ENCODE measurements at regions not wholly inside any gene's neighbourhood (a gene's known extent, or its start where the extent isn't known, plus 50 kb on each side); places are given as distances from the start of the nearest gene placed in this dataset.

GRCh38 chr12:19856389-19856788 is 417.1 kb downstream of the AEBP2 start (continued):
- TF ChIP-seq NR2C2 (CRISPR knock-in tag; IDR thresholded peaks at IDR 0.05) (no peak), STAT6 (CRISPR knock-in tag; conservative IDR thresholded peaks at IDR 0.05; ENCODE audit: low read depth) (no peak), ZNF396 (CRISPR knock-in tag; IDR thresholded peaks at IDR 0.05; ENCODE audit: borderline replicate concordance) (no peak)
- TF ChIP-seq, protein P1, sequence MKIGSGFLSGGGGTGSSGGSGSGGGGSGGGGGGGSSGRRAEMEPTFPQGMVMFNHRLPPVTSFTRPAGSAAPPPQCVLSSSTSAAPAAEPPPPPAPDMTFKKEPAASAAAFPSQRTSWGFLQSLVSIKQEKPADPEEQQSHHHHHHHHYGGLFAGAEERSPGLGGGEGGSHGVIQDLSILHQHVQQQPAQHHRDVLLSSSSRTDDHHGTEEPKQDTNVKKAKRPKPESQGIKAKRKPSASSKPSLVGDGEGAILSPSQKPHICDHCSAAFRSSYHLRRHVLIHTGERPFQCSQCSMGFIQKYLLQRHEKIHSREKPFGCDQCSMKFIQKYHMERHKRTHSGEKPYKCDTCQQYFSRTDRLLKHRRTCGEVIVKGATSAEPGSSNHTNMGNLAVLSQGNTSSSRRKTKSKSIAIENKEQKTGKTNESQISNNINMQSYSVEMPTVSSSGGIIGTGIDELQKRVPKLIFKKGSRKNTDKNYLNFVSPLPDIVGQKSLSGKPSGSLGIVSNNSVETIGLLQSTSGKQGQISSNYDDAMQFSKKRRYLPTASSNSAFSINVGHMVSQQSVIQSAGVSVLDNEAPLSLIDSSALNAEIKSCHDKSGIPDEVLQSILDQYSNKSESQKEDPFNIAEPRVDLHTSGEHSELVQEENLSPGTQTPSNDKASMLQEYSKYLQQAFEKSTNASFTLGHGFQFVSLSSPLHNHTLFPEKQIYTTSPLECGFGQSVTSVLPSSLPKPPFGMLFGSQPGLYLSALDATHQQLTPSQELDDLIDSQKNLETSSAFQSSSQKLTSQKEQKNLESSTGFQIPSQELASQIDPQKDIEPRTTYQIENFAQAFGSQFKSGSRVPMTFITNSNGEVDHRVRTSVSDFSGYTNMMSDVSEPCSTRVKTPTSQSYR (CRISPR knock-in tag; IDR thresholded peaks at IDR 0.05), result no peak

GRCh38 chr12:19857204-19857603 is 417.9 kb downstream of the AEBP2 start:
- TF ChIP-seq ZNF232 (CRISPR knock-in tag; IDR thresholded peaks at IDR 0.05), result no peak
- TF ChIP-seq CREB1 (CRISPR knock-in tag; IDR thresholded peaks at IDR 0.05), result no peak
- TF ChIP-seq, protein P2, sequence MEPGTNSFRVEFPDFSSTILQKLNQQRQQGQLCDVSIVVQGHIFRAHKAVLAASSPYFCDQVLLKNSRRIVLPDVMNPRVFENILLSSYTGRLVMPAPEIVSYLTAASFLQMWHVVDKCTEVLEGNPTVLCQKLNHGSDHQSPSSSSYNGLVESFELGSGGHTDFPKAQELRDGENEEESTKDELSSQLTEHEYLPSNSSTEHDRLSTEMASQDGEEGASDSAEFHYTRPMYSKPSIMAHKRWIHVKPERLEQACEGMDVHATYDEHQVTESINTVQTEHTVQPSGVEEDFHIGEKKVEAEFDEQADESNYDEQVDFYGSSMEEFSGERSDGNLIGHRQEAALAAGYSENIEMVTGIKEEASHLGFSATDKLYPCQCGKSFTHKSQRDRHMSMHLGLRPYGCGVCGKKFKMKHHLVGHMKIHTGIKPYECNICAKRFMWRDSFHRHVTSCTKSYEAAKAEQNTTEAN (CRISPR knock-in tag; IDR thresholded peaks at IDR 0.05), result no peak
- no peak for TF ChIP-seq NR3C1 (CRISPR knock-in tag; conservative IDR thresholded peaks at IDR 0.05; ENCODE audit: low read depth)
- TF ChIP-seq MXD4 (CRISPR knock-in tag; IDR thresholded peaks at IDR 0.05; ENCODE audit: borderline replicate concordance), result no peak
- TF ChIP-seq, protein P3, sequence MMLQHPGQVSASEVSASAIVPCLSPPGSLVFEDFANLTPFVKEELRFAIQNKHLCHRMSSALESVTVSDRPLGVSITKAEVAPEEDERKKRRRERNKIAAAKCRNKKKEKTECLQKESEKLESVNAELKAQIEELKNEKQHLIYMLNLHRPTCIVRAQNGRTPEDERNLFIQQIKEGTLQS (CRISPR knock-in tag; conservative IDR thresholded peaks at IDR 0.05), result no peak
- TF ChIP-seq FOXJ3 (CRISPR knock-in tag; IDR thresholded peaks at IDR 0.05; ENCODE audit: borderline replicate concordance), result no peak
- no peak for TF ChIP-seq ETV6 (CRISPR knock-in tag; IDR thresholded peaks at IDR 0.05)
- TF ChIP-seq ZNF121 (CRISPR knock-in tag; IDR thresholded peaks at IDR 0.05), result no peak
- no peak for TF ChIP-seq TCF7 (CRISPR knock-in tag; IDR thresholded peaks at IDR 0.05; ENCODE audit: low read depth)
- no peak for TF ChIP-seq ZNF671 (CRISPR knock-in tag; IDR thresholded peaks at IDR 0.05)
- no peak for TF ChIP-seq TP53 (CRISPR knock-in tag; IDR thresholded peaks at IDR 0.05)
- TF ChIP-seq, protein P4, sequence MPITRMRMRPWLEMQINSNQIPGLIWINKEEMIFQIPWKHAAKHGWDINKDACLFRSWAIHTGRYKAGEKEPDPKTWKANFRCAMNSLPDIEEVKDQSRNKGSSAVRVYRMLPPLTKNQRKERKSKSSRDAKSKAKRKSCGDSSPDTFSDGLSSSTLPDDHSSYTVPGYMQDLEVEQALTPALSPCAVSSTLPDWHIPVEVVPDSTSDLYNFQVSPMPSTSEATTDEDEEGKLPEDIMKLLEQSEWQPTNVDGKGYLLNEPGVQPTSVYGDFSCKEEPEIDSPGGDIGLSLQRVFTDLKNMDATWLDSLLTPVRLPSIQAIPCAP (CRISPR knock-in tag; IDR thresholded peaks at IDR 0.05), result no peak
- no peak for ATAC-seq
- Mint-ChIP-seq H3K4me3 (no peak overlapping the region), H3K27ac (no peak overlapping the region), H3K36me3 (peaks cover 2% of the 10 kb centered on the region; the same call in 1 of the 2 replicates), H3K27me3 (ENCODE audit: low read depth) (peaks cover 48% of the 10 kb centered on the region), H3K4me1 (peaks cover 12% of the 10 kb centered on the region), H3K9me3 (peaks cover 7% of the 10 kb centered on the region)
- CTCF ChIA-PET, result no interaction called here
- DNase-seq (ENCODE audit: low spot score), result no peak
- POLR2A ChIA-PET, result interaction anchor here (0.6 kb wide), 1 partner anchor 34 kb away, joined by 3 read pairs; no protein-coding TSS in a partner anchor

- Mint-ChIP-seq H3K36me3 (no peaks in the 10 kb centered on the region), H3K4me3 (no peak overlapping the region), H3K4me1 (peaks cover 3% of the 10 kb centered on the region; the same call in 1 of the 2 replicates), H3K9me3 (no peaks in the 10 kb centered on the region), H3K27ac (no peak overlapping the region), H3K27me3 (ENCODE audit: low read depth) (no peaks in the 10 kb centered on the region)
- TF ChIP-seq, protein P5, sequence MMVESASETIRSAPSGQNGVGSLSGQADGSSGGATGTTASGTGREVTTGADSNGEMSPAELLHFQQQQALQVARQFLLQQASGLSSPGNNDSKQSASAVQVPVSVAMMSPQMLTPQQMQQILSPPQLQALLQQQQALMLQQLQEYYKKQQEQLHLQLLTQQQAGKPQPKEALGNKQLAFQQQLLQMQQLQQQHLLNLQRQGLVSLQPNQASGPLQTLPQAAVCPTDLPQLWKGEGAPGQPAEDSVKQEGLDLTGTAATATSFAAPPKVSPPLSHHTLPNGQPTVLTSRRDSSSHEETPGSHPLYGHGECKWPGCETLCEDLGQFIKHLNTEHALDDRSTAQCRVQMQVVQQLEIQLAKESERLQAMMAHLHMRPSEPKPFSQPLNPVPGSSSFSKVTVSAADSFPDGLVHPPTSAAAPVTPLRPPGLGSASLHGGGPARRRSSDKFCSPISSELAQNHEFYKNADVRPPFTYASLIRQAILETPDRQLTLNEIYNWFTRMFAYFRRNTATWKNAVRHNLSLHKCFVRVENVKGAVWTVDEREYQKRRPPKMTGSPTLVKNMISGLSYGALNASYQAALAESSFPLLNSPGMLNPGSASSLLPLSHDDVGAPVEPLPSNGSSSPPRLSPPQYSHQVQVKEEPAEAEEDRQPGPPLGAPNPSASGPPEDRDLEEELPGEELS (CRISPR knock-in tag; IDR thresholded peaks at IDR 0.05), result no peak
- no peak for TF ChIP-seq NR1H2 (CRISPR knock-in tag; IDR thresholded peaks at IDR 0.05)
- TF ChIP-seq ZNF416 (CRISPR knock-in tag; IDR thresholded peaks at IDR 0.05), result no peak
- ChIA-PET POLR2A (no interaction called here), CTCF (no interaction called here)
- ATAC-seq (no peak), DNase-seq (ENCODE audit: low spot score) (no peak)
These were observed 427.9 kb downstream of the AEBP2 start for GRCh38 chr12:19867151-19867550.
